Common myeloid progenitor, CD34-positive (primary cell): ENCODE measurements at regions not wholly inside any gene's neighbourhood (a gene's known extent, or its start where the extent isn't known, plus 50 kb on each side); places are given as distances from the start of the nearest gene placed in this dataset.

ENCODE experiments used
- CTCF ChIA-PET: fragments of 350-600 bp; sonication (Branson Sonifier 250); formaldehyde crosslinking; loops from one replicate; lab custom pipeline; 2021; ENCODE audit warnings: antibody characterized with exemption; lab: Charles Lee
- POLR2A ChIA-PET: fragments of 350-600 bp; sonication (Branson Sonifier 250); formaldehyde crosslinking; loops from one replicate; lab custom pipeline; 2021; ENCODE audit warnings: antibody characterized with exemption; lab: Charles Lee
- DNase-seq, 3 donors: peaks; one replicate each; pipeline versions ENCODE4 v3.0.0 to v3.0.0-alpha.2; 2013
- H3K27ac ChIP-seq, 2 experiments: 1 replicate in 1 of 2; 2 replicates in 1 of 2; pipeline ENCODE4 v1.7.0; 2013; ENCODE audit warnings: inconsistent platforms in 2 of 2, low read length in 2 of 2, mild to moderate bottlenecking in 2 of 2, low read depth in 1 of 2, moderate library complexity in 1 of 2; ENCODE audit not compliant: severe bottlenecking in 2 of 2, insufficient read depth in 1 of 2, poor library complexity in 1 of 2
- H3K27me3 ChIP-seq, 5 experiments: replicated peaks in 2 of 5; 1 replicate in 3 of 5; 2 replicates in 2 of 5; pipeline versions ENCODE4 v1.6.1 to v1.7.0; 2013; ENCODE audit warnings: low read length in 4 of 5, mild to moderate bottlenecking in 2 of 5, moderate library complexity in 2 of 5, inconsistent platforms in 1 of 5; ENCODE audit not compliant: insufficient read depth in 5 of 5, control insufficient read depth in 4 of 5
- H3K36me3 ChIP-seq, 4 experiments: 1 replicate in 2 of 4; 2 replicates in 2 of 4; pipeline versions ENCODE4 v1.6.1 to v1.7.0; 2013; ENCODE audit warnings: low read length in 3 of 4, control low read depth in 1 of 4, mild to moderate bottlenecking in 1 of 4; ENCODE audit not compliant: control insufficient read depth in 4 of 4, insufficient read depth in 4 of 4
- H3K4me1 ChIP-seq, 4 experiments: 1 replicate in 3 of 4; 2 replicates in 1 of 4; pipeline versions ENCODE4 v1.6.1 to v1.7.1; 2013; ENCODE audit warnings: low read length in 3 of 4, mild to moderate bottlenecking in 3 of 4, control low read depth in 1 of 4, inconsistent platforms in 1 of 4, moderate library complexity in 1 of 4; ENCODE audit not compliant: control insufficient read depth in 4 of 4, insufficient read depth in 4 of 4; ENCODE audit errors: control extremely low read depth in 1 of 4
- H3K4me3 ChIP-seq, 7 experiments: 1 replicate in 4 of 7; 2 replicates in 3 of 7; pipeline versions ENCODE4 v1.5.1 to v1.7.0; 2013; ENCODE audit warnings: mild to moderate bottlenecking in 7 of 7, low read length in 6 of 7, moderate library complexity in 6 of 7, inconsistent platforms in 2 of 7, low read depth in 2 of 7, control low read depth in 1 of 7; ENCODE audit not compliant: insufficient read depth in 4 of 7, control insufficient read depth in 1 of 7; ENCODE audit errors: extremely low read depth in 1 of 7
- H3K9me3 ChIP-seq, 5 experiments: 1 replicate in 4 of 5; 2 replicates in 1 of 5; pipeline versions ENCODE4 v1.6.1 to v1.7.1; 2013; ENCODE audit warnings: low read length in 4 of 5, mild to moderate bottlenecking in 2 of 5, inconsistent platforms in 1 of 5, low read depth in 1 of 5, moderate library complexity in 1 of 5; ENCODE audit not compliant: control insufficient read depth in 4 of 5, insufficient read depth in 2 of 5; ENCODE audit errors: control extremely low read depth in 1 of 5
- WGBS: methylation state at CpG from one replicate; pipeline ENCODE4 v1.1.5; 2013; ENCODE audit not compliant: insufficient coverage; 5-methylcytosine and 5-hydroxymethylcytosine counted together

DNA sequence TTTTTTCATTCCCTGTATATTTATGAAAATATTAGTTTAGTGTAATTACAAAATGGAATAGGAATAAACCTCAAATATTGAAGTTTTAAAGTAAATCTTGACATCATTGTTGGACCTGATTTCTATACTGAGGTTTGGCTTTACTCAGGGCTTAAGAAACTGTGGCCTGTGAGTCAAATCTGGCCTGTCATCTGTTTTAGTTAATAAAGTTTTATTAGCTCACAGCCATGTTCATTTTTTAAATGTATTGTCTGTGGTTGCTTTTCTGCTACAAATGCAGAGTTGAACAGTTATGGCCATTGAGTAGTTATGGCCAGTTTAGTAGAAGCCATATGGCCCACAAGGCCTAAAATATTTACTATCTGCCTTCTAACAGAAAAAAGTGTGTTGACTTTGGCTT lies 80.7 kb downstream of the DIPK2A start:
- Histone ChIP-seq H3K9me3 (no peaks in the 10 kb centered on the region), H3K27me3 (no peaks in the 10 kb centered on the region), H3K4me3 (no peak overlapping the region), H3K36me3 (no peaks in the 10 kb centered on the region), H3K27ac (no peak overlapping the region), H3K4me1 (no peaks in the 10 kb centered on the region)
- no peak for DNase-seq
- ChIA-PET POLR2A (no interaction called here), CTCF (no interaction called here)

DNA sequence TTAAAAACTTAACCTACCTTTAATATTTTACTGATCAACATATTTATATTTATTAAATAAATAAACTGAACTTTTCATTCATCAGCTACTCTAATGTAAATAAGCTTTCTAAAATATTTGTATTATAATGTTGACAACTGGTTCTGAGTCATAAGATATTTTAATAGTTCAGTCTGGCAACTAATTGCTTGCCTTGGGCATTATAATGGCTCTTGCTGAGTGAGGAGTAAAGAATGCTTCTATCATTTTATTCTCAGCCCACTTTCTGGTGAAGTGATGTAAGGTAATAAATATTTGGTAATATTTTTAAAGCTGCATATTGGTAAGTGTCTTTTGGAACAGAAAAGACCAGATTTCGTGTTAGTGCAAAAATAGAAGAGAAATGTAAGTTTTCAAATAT lies 81.5 kb downstream of the DIPK2A start:
- no peaks in the 10 kb centered on the region for H3K9me3 ChIP-seq
- CTCF ChIA-PET = no interaction called here
- POLR2A ChIA-PET = no interaction called here

DNA sequence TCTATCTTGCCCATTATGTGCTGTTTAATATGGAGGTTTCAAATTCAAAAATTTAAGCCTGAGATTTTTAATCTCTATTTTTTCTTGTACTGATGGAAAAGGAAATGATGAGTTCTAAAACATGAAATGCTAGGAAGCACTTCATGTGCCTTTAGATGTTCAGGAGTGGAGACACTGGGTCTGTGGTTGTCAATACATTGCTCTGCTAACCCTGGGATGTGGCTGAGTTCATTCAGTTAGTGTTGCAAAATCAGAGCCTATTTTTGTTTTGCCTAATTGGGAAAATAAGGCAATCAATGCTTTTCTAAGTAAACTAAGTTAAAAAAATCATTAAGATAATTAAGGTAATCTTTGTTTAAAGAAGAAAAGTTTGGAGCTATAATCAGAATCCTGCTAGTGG lies 83.1 kb downstream of the DIPK2A start:
- no peaks in the 10 kb centered on the region for H3K36me3 ChIP-seq
- H3K27me3 ChIP-seq = no peaks in the 10 kb centered on the region
- POLR2A ChIA-PET = no interaction called here
- no peak overlapping the region for H3K4me3 ChIP-seq
- H3K4me1 ChIP-seq = no peaks in the 10 kb centered on the region
- H3K9me3 ChIP-seq = no peaks in the 10 kb centered on the region
- no peak for DNase-seq
- no peak overlapping the region for H3K27ac ChIP-seq
- CTCF ChIA-PET = no interaction called here

More for the DNA sequence above, 81.5 kb downstream of the DIPK2A start:
- Histone ChIP-seq H3K4me1 (no peaks in the 10 kb centered on the region), H3K36me3 (no peaks in the 10 kb centered on the region), H3K4me3 (no peak overlapping the region), H3K27ac (no peak overlapping the region), H3K27me3 (no peaks in the 10 kb centered on the region)
- WGBS = no CpG with 5 or more reads among the region's 1 CpG
- no peak for DNase-seq

DNA sequence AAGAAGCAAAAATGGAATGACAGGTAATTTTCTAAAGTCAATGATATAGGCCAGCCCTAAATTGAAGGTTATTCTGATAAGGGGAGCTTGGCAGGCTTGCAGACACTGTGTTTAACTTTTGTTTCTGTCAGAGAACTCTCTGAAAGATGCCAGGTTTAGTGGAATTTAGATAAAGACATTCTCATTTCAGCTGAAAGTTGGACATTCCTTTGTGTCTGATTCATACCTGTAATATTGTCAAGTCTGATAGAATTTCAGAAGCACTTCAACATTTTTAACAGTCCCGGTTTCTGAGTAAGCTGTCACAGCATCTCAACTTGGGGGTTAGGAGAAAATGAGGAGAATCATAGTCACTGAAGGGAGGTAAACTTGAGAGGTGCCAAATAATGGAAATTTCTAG lies 84.0 kb downstream of the DIPK2A start:
- no peaks in the 10 kb centered on the region for H3K9me3 ChIP-seq
- CTCF ChIA-PET = no interaction called here
- H3K27me3 ChIP-seq = no peaks in the 10 kb centered on the region
- H3K27ac ChIP-seq = no peak overlapping the region
- no peaks in the 10 kb centered on the region for H3K36me3 ChIP-seq
- DNase-seq = no peak
- POLR2A ChIA-PET = no interaction called here
- H3K4me3 ChIP-seq = no peak overlapping the region
- WGBS = 100% methylated on average over 1 of the region's 1 CpG
- no peaks in the 10 kb centered on the region for H3K4me1 ChIP-seq

DNA sequence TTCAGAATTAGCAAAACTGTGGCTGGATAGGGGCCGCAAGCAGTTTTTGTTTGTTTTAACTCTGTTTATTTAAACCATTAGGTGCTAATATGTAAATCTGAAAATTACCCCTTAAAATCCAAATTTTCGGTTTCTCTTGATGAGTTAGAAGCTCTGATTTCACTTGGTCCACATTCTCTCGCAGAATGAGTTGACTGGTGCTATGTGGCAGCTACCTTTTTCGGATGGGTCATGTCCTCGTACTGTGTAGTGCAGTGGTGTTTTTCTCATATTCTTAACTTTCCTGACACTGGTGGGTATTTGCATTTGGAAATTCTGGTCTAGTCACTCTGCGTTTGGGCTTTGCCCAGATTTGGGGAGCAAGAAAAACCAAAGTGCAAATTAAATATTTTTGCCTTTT lies 87.1 kb downstream of the DIPK2A start:
- ChIA-PET POLR2A (no interaction called here), CTCF (no interaction called here)
- no peak overlapping the region for H3K27ac ChIP-seq
- no peaks in the 10 kb centered on the region for H3K27me3 ChIP-seq
- no peaks in the 10 kb centered on the region for H3K4me1 ChIP-seq
- WGBS = 100% methylated on average over 1 of the region's 6 CpGs
- DNase-seq = no peak
- H3K36me3 ChIP-seq = no peaks in the 10 kb centered on the region
- no peaks in the 10 kb centered on the region for H3K9me3 ChIP-seq
- H3K4me3 ChIP-seq = no peak overlapping the region

DNA sequence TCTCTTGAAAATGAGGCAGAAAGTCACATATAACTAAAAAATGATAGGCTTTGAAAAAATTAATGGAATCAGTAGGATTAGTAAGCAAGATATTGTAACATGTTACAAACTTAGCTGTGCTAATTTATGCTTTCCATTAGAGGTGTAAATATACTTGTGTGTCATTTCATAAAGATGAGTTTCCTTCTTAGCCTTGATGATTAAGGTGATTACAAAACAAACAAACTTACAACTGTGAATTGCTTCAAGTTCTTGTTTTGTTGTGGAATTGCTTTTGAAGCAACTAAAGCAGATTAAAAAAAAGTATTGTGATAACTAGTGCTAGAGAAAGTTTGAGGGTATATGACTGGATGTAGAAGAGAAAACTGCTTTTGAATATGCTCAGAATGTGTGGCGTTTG lies 87.9 kb downstream of the DIPK2A start:
- no peak for DNase-seq
- H3K4me1 ChIP-seq = no peaks in the 10 kb centered on the region
- no peak overlapping the region for H3K4me3 ChIP-seq
- ChIA-PET POLR2A (no interaction called here), CTCF (no interaction called here)
- no peaks in the 10 kb centered on the region for H3K9me3 ChIP-seq
- no CpG with 5 or more reads among the region's 1 CpG for WGBS
- no peaks in the 10 kb centered on the region for H3K36me3 ChIP-seq
- no peaks in the 10 kb centered on the region for H3K27me3 ChIP-seq
- H3K27ac ChIP-seq = no peak overlapping the region

DNA sequence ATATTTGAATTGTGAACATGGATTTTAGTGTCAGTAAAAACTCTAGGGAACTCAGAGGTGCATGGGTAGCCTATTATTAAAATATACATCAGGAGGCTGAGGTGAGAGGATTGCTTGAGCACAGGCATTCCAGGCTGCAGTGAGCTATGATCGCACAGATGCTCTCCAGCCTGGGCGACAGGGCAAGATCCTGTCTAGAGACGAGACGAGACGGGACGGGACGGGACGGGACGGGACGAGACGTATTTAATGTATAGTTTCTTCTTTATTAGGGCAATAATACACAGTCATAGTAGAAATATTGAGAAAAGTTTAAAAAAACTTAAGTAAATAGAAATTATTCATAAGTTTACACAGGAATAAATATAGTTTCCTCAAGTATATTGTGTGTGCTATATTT lies 89.3 kb downstream of the DIPK2A start:
- H3K36me3 ChIP-seq = no peaks in the 10 kb centered on the region
- POLR2A ChIA-PET = no interaction called here

DNA sequence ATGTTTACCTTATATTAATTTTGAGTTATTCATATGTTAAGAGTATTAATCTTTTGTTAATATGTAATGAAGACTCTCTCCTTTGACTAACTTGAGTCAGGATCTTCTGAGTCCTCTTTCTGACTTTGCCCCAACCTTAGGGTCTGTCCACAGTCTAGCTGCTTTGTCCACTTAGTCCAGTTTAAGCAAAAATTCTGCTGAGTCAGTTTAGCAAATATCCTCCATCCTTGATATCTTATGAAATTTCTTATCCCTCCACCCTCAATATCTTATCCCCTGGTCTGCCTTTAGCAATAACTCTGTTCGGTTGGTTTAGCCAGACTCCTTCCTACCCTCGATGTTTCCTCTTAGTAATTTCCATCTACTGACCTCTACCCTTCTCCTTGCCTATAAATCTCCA lies 91.7 kb downstream of the DIPK2A start:
- WGBS = 100% methylated on average over 1 of the region's 2 CpGs
- no peak overlapping the region for H3K27ac ChIP-seq
- H3K4me3 ChIP-seq = no peak overlapping the region
- no peaks in the 10 kb centered on the region for H3K4me1 ChIP-seq
- CTCF ChIA-PET = no interaction called here
- H3K9me3 ChIP-seq = peaks cover 0 to 1% (median 0%) of the 10 kb centered on the region in 5 experiments
- H3K27me3 ChIP-seq = no peaks in the 10 kb centered on the region
- DNase-seq = no peak
- POLR2A ChIA-PET = no interaction called here
- no peaks in the 10 kb centered on the region for H3K36me3 ChIP-seq

More for the DNA sequence above, 89.3 kb downstream of the DIPK2A start:
- Histone ChIP-seq H3K4me1 (no peaks in the 10 kb centered on the region), H3K27ac (no peak overlapping the region), H3K27me3 (no peaks in the 10 kb centered on the region), H3K9me3 (no peaks in the 10 kb centered on the region), H3K4me3 (no peak overlapping the region)
- DNase-seq = no peak
- no CpG with 5 or more reads among the region's 11 CpGs for WGBS
- CTCF ChIA-PET = no interaction called here
